ENCODE measurements at regions not wholly inside any gene's neighbourhood (a gene's known extent, or its start where the extent isn't known, plus 50 kb on each side); places are given as distances from the start of the nearest gene placed in this dataset.

DNA sequence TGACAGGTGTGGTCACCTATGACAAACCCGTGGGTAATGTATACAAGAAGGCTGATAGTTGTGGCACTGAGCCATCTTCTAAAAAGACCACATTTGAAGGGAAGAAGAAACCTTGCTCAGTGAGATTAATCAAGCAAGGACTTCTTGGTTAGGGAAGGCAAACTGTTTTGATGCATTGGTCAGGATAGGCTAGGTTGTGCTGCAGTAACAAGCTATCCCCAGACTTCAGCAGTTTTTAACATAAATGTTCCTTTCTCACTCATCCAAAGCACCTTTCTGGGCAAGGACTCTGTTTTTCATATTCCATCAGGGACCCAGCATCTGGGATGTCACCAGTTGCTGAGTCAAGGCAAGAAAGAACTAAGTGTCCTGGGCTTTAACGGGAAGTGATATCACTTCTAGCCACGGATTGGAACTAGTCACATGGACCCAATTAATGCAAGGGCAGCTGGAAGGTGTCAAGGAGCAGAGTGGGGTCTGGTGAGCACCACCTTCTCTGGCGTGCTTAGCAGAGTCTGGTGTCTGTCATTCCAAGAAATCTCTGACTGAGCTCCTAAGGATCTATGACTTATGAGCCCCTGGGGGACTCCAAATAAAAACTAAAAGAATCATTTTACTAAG is 52.0 kb upstream of the CCL2 start:
- ChIA-PET POLR2A (ENCODE audit: low non-redundant PET) (no interaction called here), CTCF (no interaction called here)
- no peak for DNase-seq (ENCODE audit: low spot score)
- Histone ChIP-seq H3K4me3 (ENCODE audit: low read depth, low read length, poor library complexity, severe bottlenecking) (no peak overlapping the region), H3K36me3 (ENCODE audit: insufficient read depth, low read length, poor library complexity, severe bottlenecking) (no peaks in the 10 kb centered on the region), H3K27me3 (replicated peaks; ENCODE audit: insufficient read depth, low read depth, low read length, poor library complexity) (no peaks in the 10 kb centered on the region), H3K9me3 (ENCODE audit: low read depth, low read length, poor library complexity, severe bottlenecking) (no peaks in the 10 kb centered on the region), H3K27ac (ENCODE audit: low read depth, low read length, poor library complexity, severe bottlenecking) (no peak overlapping the region), H3K4me1 (ENCODE audit: insufficient read depth, low read length, poor library complexity, severe bottlenecking) (no peaks in the 10 kb centered on the region)
- BruUV-seq (replicated peaks): no TSS peak
- no peak for TF ChIP-seq EZH2 (IDR thresholded peaks at IDR 0.05; ENCODE audit: borderline replicate concordance, low read depth, low read length, poor library complexity, severe bottlenecking)
- TF ChIP-seq, protein P1, sequence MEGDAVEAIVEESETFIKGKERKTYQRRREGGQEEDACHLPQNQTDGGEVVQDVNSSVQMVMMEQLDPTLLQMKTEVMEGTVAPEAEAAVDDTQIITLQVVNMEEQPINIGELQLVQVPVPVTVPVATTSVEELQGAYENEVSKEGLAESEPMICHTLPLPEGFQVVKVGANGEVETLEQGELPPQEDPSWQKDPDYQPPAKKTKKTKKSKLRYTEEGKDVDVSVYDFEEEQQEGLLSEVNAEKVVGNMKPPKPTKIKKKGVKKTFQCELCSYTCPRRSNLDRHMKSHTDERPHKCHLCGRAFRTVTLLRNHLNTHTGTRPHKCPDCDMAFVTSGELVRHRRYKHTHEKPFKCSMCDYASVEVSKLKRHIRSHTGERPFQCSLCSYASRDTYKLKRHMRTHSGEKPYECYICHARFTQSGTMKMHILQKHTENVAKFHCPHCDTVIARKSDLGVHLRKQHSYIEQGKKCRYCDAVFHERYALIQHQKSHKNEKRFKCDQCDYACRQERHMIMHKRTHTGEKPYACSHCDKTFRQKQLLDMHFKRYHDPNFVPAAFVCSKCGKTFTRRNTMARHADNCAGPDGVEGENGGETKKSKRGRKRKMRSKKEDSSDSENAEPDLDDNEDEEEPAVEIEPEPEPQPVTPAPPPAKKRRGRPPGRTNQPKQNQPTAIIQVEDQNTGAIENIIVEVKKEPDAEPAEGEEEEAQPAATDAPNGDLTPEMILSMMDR (conservative IDR thresholded peaks at IDR 0.05; ENCODE audit: low read depth, low read length): no peak
- intact Hi-C loops (cut with micrococcal nuclease; ENCODE audit: unreplicated experiment): no loop called here

DNA sequence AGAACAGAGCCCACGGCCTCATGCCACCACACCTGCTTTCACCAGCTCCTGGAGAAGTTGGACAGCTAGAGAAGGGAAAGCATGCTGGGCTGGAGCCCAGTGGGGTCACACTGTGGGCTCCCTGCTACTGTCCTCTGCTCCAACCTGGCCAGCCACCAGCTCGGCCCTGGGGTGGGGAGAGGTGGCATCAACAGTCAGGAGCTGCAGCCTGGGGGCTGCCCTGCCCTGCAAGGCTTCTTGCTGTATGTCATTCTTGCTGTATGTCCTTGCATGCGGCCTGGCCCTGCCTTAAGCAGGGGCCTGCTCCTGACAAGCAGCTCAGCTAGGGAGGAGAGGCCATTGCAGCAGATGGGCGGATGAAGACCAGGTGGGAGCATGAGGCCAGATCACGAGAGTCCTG is 50.7 kb upstream of the CCL2 start:
- Histone ChIP-seq H3K27me3 (replicated peaks; ENCODE audit: insufficient read depth, low read depth, low read length, poor library complexity) (no peaks in the 10 kb centered on the region), H3K36me3 (ENCODE audit: insufficient read depth, low read length, poor library complexity, severe bottlenecking) (no peaks in the 10 kb centered on the region), H3K9me3 (ENCODE audit: low read depth, low read length, poor library complexity, severe bottlenecking) (no peaks in the 10 kb centered on the region), H3K27ac (ENCODE audit: low read depth, low read length, poor library complexity, severe bottlenecking) (no peak overlapping the region), H3K4me1 (ENCODE audit: insufficient read depth, low read length, poor library complexity, severe bottlenecking) (no peaks in the 10 kb centered on the region), H3K4me3 (ENCODE audit: low read depth, low read length, poor library complexity, severe bottlenecking) (no peak overlapping the region)
- ChIA-PET POLR2A (ENCODE audit: low non-redundant PET) (no interaction called here), CTCF (no interaction called here)
- intact Hi-C loops (cut with micrococcal nuclease; ENCODE audit: unreplicated experiment): no loop called here
- DNase-seq (ENCODE audit: low spot score): no peak
- no peak for TF ChIP-seq EZH2 (IDR thresholded peaks at IDR 0.05; ENCODE audit: borderline replicate concordance, low read depth, low read length, poor library complexity, severe bottlenecking)
- TF ChIP-seq, protein P1 (conservative IDR thresholded peaks at IDR 0.05; ENCODE audit: low read depth, low read length): no peak
- no TSS peak for BruUV-seq (replicated peaks)
